ENCODE measurements at regions not wholly inside any gene's neighbourhood (a gene's known extent, or its start where the extent isn't known, plus 50 kb on each side); places are given as distances from the start of the nearest gene placed in this dataset.

GRCh38 chr20:7792150-7792869 lies 147.9 kb downstream of the HAO1 start:
- TF ChIP-seq, protein P1, sequence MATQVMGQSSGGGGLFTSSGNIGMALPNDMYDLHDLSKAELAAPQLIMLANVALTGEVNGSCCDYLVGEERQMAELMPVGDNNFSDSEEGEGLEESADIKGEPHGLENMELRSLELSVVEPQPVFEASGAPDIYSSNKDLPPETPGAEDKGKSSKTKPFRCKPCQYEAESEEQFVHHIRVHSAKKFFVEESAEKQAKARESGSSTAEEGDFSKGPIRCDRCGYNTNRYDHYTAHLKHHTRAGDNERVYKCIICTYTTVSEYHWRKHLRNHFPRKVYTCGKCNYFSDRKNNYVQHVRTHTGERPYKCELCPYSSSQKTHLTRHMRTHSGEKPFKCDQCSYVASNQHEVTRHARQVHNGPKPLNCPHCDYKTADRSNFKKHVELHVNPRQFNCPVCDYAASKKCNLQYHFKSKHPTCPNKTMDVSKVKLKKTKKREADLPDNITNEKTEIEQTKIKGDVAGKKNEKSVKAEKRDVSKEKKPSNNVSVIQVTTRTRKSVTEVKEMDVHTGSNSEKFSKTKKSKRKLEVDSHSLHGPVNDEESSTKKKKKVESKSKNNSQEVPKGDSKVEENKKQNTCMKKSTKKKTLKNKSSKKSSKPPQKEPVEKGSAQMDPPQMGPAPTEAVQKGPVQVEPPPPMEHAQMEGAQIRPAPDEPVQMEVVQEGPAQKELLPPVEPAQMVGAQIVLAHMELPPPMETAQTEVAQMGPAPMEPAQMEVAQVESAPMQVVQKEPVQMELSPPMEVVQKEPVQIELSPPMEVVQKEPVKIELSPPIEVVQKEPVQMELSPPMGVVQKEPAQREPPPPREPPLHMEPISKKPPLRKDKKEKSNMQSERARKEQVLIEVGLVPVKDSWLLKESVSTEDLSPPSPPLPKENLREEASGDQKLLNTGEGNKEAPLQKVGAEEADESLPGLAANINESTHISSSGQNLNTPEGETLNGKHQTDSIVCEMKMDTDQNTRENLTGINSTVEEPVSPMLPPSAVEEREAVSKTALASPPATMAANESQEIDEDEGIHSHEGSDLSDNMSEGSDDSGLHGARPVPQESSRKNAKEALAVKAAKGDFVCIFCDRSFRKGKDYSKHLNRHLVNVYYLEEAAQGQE (IDR thresholded peaks at IDR 0.05; ENCODE audit: low read depth): no peak
- no peak for TF ChIP-seq CREB1 (IDR thresholded peaks at IDR 0.05; ENCODE audit: low read depth)
- no peak for TF ChIP-seq TAF1 (IDR thresholded peaks at IDR 0.05; ENCODE audit: low read depth)
- TF ChIP-seq RAD21 (IDR thresholded peaks at IDR 0.05; ENCODE audit: low read depth): no peak
- no peak for TF ChIP-seq EP300 (IDR thresholded peaks at IDR 0.05; ENCODE audit: borderline replicate concordance)
- TF ChIP-seq ZBTB7A (IDR thresholded peaks at IDR 0.05; ENCODE audit: low read depth): no peak
- no peak for TF ChIP-seq FOXM1 (IDR thresholded peaks at IDR 0.05; ENCODE audit: borderline replicate concordance, low read depth)
- TF ChIP-seq MAX (IDR thresholded peaks at IDR 0.05): no peak
- TF ChIP-seq USF1 (IDR thresholded peaks at IDR 0.05): no peak
- no peak for TF ChIP-seq CEBPB (IDR thresholded peaks at IDR 0.05)
- TF ChIP-seq YY1 (IDR thresholded peaks at IDR 0.05; ENCODE audit: low read depth): no peak
- no peak for TF ChIP-seq EGR1 (IDR thresholded peaks at IDR 0.05)
- TF ChIP-seq NFIC (IDR thresholded peaks at IDR 0.05): no peak
- TF ChIP-seq TCF12 (IDR thresholded peaks at IDR 0.05; ENCODE audit: low read depth): no peak
